Coronary artery (tissue), 2 donors: ENCODE measurements at regions not wholly inside any gene's neighbourhood (a gene's known extent, or its start where the extent isn't known, plus 50 kb on each side); places are given as distances from the start of the nearest gene placed in this dataset.

Source experiments
- DNase-seq: peaks from one replicate; pipeline ENCODE4 v3.0.0-alpha.2; 2017; ENCODE audit warnings: low spot score
- H3K27ac ChIP-seq, 2 donors: fragments of 200-600 bp; sonication (generic); one replicate each; pipeline ENCODE4 v1.5.1; 2016 to 2019
- H3K4me3 ChIP-seq: fragments of 200-600 bp; sonication (generic); 2 replicates; pipeline ENCODE4 v1.5.1; 2016; ENCODE audit warnings: mild to moderate bottlenecking, moderate library complexity
- TF ChIP-seq, protein P1 (sequence below): fragments of 200-600 bp; sonication (generic); IDR thresholded peaks from one replicate; pipeline ENCODE4 v1.5.1; 2019; ENCODE audit warnings: antibody characterized with exemption

DNA sequence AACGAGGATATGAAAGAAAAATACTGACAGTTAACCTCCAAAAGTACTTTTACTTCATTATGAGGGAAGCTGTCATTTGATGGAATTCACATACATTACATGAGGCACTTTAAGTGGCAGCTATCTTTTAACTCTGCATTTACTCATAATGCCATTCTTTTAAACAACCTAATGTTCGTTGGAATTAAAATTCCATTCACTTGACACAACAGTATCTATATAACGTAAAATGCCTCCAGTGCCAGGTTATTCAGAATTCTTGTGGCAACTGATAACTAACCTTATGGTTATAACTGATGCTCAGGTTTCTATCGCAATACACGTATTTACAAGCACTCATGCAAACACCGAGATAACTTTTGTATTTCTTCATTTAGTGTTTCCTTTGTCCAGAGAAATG is 376.9 kb upstream of the GRAMD2B start:
- TF ChIP-seq, protein P1, sequence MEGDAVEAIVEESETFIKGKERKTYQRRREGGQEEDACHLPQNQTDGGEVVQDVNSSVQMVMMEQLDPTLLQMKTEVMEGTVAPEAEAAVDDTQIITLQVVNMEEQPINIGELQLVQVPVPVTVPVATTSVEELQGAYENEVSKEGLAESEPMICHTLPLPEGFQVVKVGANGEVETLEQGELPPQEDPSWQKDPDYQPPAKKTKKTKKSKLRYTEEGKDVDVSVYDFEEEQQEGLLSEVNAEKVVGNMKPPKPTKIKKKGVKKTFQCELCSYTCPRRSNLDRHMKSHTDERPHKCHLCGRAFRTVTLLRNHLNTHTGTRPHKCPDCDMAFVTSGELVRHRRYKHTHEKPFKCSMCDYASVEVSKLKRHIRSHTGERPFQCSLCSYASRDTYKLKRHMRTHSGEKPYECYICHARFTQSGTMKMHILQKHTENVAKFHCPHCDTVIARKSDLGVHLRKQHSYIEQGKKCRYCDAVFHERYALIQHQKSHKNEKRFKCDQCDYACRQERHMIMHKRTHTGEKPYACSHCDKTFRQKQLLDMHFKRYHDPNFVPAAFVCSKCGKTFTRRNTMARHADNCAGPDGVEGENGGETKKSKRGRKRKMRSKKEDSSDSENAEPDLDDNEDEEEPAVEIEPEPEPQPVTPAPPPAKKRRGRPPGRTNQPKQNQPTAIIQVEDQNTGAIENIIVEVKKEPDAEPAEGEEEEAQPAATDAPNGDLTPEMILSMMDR: no peak
- no peak overlapping the region for H3K27ac ChIP-seq

DNA sequence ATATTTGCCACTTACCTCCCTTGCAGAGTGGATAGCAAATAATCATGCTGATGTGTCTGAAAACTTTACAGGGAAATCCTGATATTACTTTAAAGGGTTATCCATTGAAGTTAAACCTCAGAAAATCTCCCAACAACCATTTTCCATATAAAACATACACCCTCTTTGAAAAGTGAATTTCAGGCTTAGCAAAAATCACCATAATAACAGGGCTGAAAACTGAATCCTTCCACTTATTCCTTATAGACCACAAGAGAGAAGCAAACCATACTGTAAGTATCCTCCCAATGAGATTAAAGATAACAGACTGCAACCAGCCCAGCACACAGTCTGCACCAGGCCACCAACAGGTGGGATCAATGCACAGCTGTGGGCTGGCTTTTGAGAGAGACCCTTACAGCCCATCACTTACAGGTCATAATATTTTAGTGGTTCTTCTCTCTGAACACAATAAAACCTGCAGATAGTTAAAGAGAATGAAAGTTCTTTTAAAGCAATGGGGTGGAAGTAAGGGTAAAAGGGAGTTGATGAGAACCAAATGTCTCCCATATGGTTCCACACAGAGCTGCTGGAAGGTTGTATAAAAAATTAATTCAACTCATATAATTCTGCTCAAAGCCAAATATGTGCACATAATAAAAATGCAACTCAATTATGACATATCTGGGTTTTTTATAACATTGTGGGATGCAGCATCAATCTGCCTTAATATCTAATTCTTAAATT is 376.2 kb upstream of the GRAMD2B start:
- TF ChIP-seq, protein P1: no peak
- Histone ChIP-seq H3K4me3 (no peak overlapping the region), H3K27ac (no peak overlapping the region)
- no peak for DNase-seq

More for the DNA sequence above, 376.9 kb upstream of the GRAMD2B start:
- H3K4me3 ChIP-seq: no peak overlapping the region
- no peak for DNase-seq

DNA sequence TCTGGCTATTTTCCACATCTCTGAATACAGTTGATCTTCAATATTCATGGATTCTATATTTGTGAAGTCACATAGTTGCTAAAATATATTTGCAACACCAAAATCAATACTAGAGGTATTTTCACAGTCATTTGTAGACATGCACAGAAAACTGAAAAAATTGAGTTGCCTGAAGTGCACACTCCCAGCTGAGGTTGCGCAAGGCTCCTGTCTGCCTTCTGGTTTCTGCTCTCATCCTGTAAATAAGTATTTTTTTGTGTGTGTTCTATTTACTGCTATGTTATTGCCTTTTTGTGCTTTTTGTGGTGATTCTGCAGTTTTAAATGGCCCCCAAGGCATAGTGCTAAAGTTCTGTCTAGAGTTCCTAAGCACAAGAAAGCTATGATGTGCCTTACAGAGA is 371.1 kb upstream of the GRAMD2B start:
- TF ChIP-seq, protein P1: no peak
- Histone ChIP-seq H3K27ac (no peak overlapping the region), H3K4me3 (no peak overlapping the region)
- no peak for DNase-seq

DNA sequence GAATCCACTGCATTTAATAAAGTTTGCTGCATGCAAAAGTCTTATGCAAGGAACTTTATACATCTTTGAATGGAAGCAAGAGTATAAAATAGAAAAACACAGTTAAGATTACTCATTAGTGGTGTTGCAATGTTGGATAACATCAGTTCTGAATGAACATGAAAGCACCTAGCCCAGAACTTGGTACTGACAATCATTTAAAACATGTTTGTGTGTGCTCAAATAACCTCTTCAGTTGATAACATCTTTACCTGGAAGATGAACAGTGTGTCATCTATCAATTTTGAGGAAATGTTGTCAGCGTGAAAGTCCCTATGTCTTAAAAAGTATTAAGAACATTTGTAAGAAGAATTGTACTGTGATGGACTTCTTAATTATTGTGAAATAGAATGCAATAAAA is 370.4 kb upstream of the GRAMD2B start:
- TF ChIP-seq, protein P1: no peak

DNA sequence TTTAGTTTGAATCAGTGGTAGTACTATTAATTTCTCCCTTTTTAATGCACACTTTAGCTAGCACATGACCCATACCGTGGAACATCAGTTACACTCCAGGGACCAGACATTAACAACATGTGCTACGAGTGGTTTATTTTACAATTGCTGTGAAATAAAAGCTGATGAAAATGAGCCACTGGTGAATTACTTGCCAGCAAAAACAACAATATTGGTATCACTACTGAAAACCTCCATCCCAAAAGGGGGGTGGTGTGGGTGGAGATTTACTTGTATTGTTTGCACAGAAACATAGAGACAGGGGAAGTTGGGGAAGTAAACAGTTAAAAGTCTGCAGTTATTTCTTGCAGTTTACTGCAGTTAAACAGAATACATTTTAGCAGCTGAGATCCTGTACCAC is 369.6 kb upstream of the GRAMD2B start:
- Histone ChIP-seq H3K4me3 (no peak overlapping the region), H3K27ac (no peak overlapping the region)
- no peak for DNase-seq
- TF ChIP-seq, protein P1: no peak

More for the DNA sequence above, 370.4 kb upstream of the GRAMD2B start:
- no peak for DNase-seq
- Histone ChIP-seq H3K4me3 (no peak overlapping the region), H3K27ac (no peak overlapping the region)

DNA sequence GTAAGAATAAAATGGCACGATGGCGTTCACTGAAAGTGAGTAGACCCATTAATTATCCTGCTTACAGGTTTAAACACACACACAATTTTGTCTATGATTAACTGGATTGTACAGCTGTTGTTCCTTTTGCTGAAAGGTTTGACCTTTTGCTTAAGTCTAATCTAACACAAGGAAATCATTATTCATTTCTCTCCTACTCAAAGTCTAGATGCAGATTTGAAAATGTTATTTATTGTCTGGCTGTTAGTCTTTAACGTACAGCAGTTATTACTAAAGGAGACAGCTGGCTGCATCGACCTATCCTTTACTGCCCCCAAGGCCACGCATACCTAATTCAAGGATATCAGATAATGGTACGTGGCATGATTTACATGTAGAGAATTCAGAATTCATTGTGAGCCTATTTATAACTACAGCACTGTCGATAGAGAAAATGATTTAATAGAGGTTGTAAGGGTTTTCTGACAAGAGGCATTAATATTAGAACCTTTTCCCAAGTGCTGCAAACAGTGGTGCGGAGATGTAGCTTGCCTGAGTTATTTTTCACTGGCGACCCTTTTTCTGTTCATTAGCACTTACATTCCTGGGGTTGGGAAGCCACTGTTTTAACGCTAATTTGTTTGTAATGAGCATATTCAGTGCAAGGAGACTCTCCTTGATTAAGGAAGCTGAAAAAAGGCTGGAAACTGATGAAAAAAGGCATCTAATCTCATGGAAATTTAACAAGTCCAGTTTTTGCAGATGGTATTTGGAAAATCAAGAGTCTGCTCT is 368.4 kb upstream of the GRAMD2B start:
- H3K27ac ChIP-seq: no peak overlapping the region
- TF ChIP-seq, protein P1: no peak
- DNase-seq: no peak
- H3K4me3 ChIP-seq: no peak overlapping the region

DNA sequence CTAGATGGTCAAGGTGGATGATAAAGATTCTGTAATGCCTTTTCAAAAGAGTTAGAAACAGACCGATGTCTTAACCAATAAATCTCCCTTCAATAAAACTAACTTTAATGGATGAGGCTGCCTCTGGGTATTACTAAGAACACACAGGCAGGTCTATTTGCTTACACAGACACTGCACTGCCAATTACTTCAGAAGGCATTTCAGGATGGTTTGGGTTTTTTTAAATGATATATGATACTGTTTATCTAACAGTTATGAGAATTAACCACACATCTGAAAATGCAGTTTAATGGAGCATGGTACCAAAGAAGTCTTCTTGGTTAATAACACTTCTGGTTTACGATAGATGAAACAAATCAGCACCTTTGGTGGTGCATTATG is 367.9 kb upstream of the GRAMD2B start:
- H3K27ac ChIP-seq: no peak overlapping the region
- no peak for DNase-seq
- no peak overlapping the region for H3K4me3 ChIP-seq
- TF ChIP-seq, protein P1: no peak
